Loucy (cell line): ENCODE measurements at regions not wholly inside any gene's neighbourhood (a gene's known extent, or its start where the extent isn't known, plus 50 kb on each side); places are given as distances from the start of the nearest gene placed in this dataset.

Experiments used
- H2AFZ ChIP-seq: fragments of 200-600 bp; sonication (generic); 2 replicates; pipeline ENCODE4 v1.6.0; 2016; ENCODE audit warnings: antibody characterized with exemption, mild to moderate bottlenecking, low read length, moderate library complexity
- H3F3A ChIP-seq: fragments of 200-600 bp; 2 replicates; pipeline ENCODE4 v1.6.0; 2016; ENCODE audit warnings: antibody characterized with exemption, low read depth, mild to moderate bottlenecking
- H3K27me3 ChIP-seq: fragments of 200-600 bp; sonication (generic); 2 replicates; pipeline ENCODE4 v1.6.1; 2014; ENCODE audit warnings: low read length, mild to moderate bottlenecking; ENCODE audit not compliant: insufficient read depth, poor library complexity, severe bottlenecking
- H3K36me3 ChIP-seq: fragments of 200-600 bp; sonication (generic); 2 replicates; pipeline ENCODE4 v1.6.1; 2016; ENCODE audit warnings: low read length; ENCODE audit not compliant: insufficient read depth
- H3K4me1 ChIP-seq: fragments of 200-600 bp; sonication (generic); 2 replicates; pipeline ENCODE4 v1.5.1; 2014; ENCODE audit warnings: low read length, mild to moderate bottlenecking; ENCODE audit not compliant: insufficient read depth, poor library complexity, severe bottlenecking
- H3K4me2 ChIP-seq: fragments of 200-600 bp; sonication (generic); 2 replicates; pipeline ENCODE4 v1.6.0; 2014; ENCODE audit warnings: antibody characterized with exemption, low read length, low read depth, mild to moderate bottlenecking; ENCODE audit not compliant: poor library complexity, severe bottlenecking
- H3K4me3 ChIP-seq: fragments of 200-600 bp; sonication (generic); 2 replicates; pipeline ENCODE4 v1.5.1; 2014; ENCODE audit warnings: low read length, mild to moderate bottlenecking, mixed read lengths; ENCODE audit not compliant: poor library complexity, severe bottlenecking
- H3K79me2 ChIP-seq: fragments of 200-600 bp; sonication (generic); 2 replicates; pipeline ENCODE4 v1.6.1; 2014; ENCODE audit warnings: low read length; ENCODE audit not compliant: insufficient read depth
- H3K9ac ChIP-seq: fragments of 200-600 bp; sonication (generic); 2 replicates; pipeline ENCODE4 v1.6.0; 2014; ENCODE audit warnings: mild to moderate bottlenecking, low read depth, low read length, moderate library complexity; ENCODE audit not compliant: poor library complexity, severe bottlenecking
- H3K9me2 ChIP-seq: fragments of 200-600 bp; sonication (generic); replicated peaks from 2 replicates; pipeline ENCODE4 v1.6.1; 2016; ENCODE audit warnings: low read depth, low read length, mixed read lengths
- H3K9me3 ChIP-seq: fragments of 200-600 bp; sonication (generic); 2 replicates; pipeline ENCODE4 v1.6.1; 2014; ENCODE audit warnings: mild to moderate bottlenecking, antibody characterized with exemption, low read length, low read depth; ENCODE audit not compliant: insufficient read depth
- H4K20me1 ChIP-seq: fragments of 200-600 bp; sonication (generic); 2 replicates; pipeline ENCODE4 v1.6.0; 2014; ENCODE audit warnings: antibody characterized with exemption, low read length, mild to moderate bottlenecking; ENCODE audit not compliant: insufficient read depth, poor library complexity, severe bottlenecking
- CTCF ChIP-seq: fragments of 200-600 bp; sonication (generic); conservative IDR thresholded peaks from 2 replicates; pipeline ENCODE4 v1.5.1; 2014; ENCODE audit warnings: mild to moderate bottlenecking, antibody characterized with exemption, low read length
- EZH2phosphoT487 ChIP-seq: fragments of 200-600 bp; IDR thresholded peaks from 2 replicates; pipeline ENCODE4 v1.6.1; 2018; ENCODE audit warnings: antibody characterized with exemption, mild to moderate bottlenecking, moderate library complexity, borderline replicate concordance

DNA sequence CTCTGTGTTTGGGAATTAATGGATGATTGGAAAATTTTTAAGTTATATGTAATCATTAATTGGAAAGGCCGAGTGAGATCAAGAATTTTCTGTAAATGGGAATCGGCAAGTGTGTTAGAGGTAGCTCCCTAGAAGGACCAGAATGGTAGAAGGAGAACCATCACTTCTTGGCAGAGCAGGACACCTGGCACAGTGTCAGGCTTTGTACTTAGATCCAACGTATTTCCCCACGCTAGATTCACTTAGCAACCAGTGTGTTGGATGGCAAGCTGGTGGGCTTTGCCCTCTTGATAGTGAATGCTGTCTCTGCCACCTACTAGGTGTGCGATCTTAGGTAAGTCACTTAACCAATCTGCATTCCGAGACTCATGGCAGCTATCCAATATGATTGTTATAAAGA is 107.8 kb upstream of the ZNF438 start:
- H3F3A ChIP-seq, result no peaks in the 10 kb centered on the region

GRCh38 chr10:31140716-31141115 is 109.1 kb upstream of the ZNF438 start:
- no peaks in the 10 kb centered on the region for H3K9me3 ChIP-seq
- peaks cover 44% of the 10 kb centered on the region for H3K4me1 ChIP-seq
- H3K36me3 ChIP-seq, result no peaks in the 10 kb centered on the region
- no peaks in the 10 kb centered on the region for H4K20me1 ChIP-seq
- H3F3A ChIP-seq, result no peaks in the 10 kb centered on the region
- no peaks in the 10 kb centered on the region for H3K79me2 ChIP-seq
- no peak overlapping the region for H3K4me3 ChIP-seq
- no peak overlapping the region for H3K4me2 ChIP-seq
- no peak overlapping the region for H3K9ac ChIP-seq
- TF ChIP-seq CTCF (no peak), EZH2phosphoT487 (no peak)
- H3K9me2 ChIP-seq, result no peaks in the 10 kb centered on the region
- no peak overlapping the region for H2AFZ ChIP-seq
- no peaks in the 10 kb centered on the region for H3K27me3 ChIP-seq

More for the DNA sequence above, 107.8 kb upstream of the ZNF438 start:
- no peak overlapping the region for H2AFZ ChIP-seq
- no peak overlapping the region for H3K4me2 ChIP-seq
- no peaks in the 10 kb centered on the region for H3K9me3 ChIP-seq
- H3K4me1 ChIP-seq, result peaks cover 49% of the 10 kb centered on the region
- H3K36me3 ChIP-seq, result no peaks in the 10 kb centered on the region
- H3K9ac ChIP-seq, result no peak overlapping the region
- no peak overlapping the region for H3K4me3 ChIP-seq
- H3K79me2 ChIP-seq, result no peaks in the 10 kb centered on the region
- no peaks in the 10 kb centered on the region for H3K27me3 ChIP-seq
- no peaks in the 10 kb centered on the region for H4K20me1 ChIP-seq
- TF ChIP-seq CTCF (no peak), EZH2phosphoT487 (no peak)
- H3K9me2 ChIP-seq, result no peaks in the 10 kb centered on the region

DNA sequence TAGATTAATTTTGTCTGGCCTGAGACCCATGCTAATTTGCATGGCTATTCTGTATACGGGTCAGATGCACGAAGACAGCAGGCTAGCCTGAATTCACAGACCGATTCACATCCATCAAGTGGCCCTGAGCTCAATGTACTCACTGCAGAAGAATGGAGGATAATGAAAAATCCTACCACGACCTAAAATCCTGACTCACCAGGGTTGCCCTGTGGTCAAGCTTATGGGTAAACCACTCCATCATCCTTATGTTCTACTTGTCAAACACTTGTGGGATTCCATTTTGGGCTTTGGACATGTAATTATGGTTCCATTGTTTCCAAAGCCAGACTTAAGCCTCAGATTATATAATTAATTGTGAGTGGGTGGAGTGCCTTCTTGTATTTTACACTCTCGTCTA is 110.4 kb upstream of the ZNF438 start:
- Histone ChIP-seq H3K4me2 (no peak overlapping the region), H3K9ac (no peak overlapping the region), H3K36me3 (no peaks in the 10 kb centered on the region), H3K9me2 (no peaks in the 10 kb centered on the region), H4K20me1 (no peaks in the 10 kb centered on the region), H3K4me3 (no peak overlapping the region), H3K79me2 (no peaks in the 10 kb centered on the region), H3F3A (no peaks in the 10 kb centered on the region), H3K4me1 (peaks cover 40% of the 10 kb centered on the region), H2AFZ (no peak overlapping the region), H3K27me3 (no peaks in the 10 kb centered on the region), H3K9me3 (no peaks in the 10 kb centered on the region)
- TF ChIP-seq CTCF, result no peak
- no peak for TF ChIP-seq EZH2phosphoT487
